ENCODE measurements at regions not wholly inside any gene's neighbourhood (a gene's known extent, or its start where the extent isn't known, plus 50 kb on each side); places are given as distances from the start of the nearest gene placed in this dataset.

- H2AFZ ChIP-seq (ENCODE audit: low read length) = peak overlapping the region; percentile 24
- peaks cover 55% of the 10 kb centered on the region for H3K4me1 ChIP-seq (ENCODE audit: insufficient read depth, low read length)
- H3K4me2 ChIP-seq (ENCODE audit: insufficient read depth, low read length) = no peak overlapping the region
- DNase-seq (ENCODE audit: insufficient read length, low spot score, missing footprints) = no peak
- no peak overlapping the region for H3K4me3 ChIP-seq (ENCODE audit: insufficient read depth, low read length)
- H3K79me2 ChIP-seq (ENCODE audit: insufficient read depth, low read length) = no peaks in the 10 kb centered on the region
- H3K27me3 ChIP-seq (ENCODE audit: insufficient read depth, low read length) = no peaks in the 10 kb centered on the region
- H3K9me3 ChIP-seq (ENCODE audit: low read depth, low read length) = no peaks in the 10 kb centered on the region
- H4K20me1 ChIP-seq (ENCODE audit: insufficient read depth, low read length) = no peaks in the 10 kb centered on the region
- H3K36me3 ChIP-seq (ENCODE audit: insufficient read depth, low read length) = no peaks in the 10 kb centered on the region
- no peak for TF ChIP-seq CTCF (IDR thresholded peaks at IDR 0.05; ENCODE audit: extremely low read depth, low read depth, low read length)
- H3K27ac ChIP-seq (ENCODE audit: low read depth, low read length) = peak overlapping the region; percentile 81
Observed at GRCh38 chr2:215749092-215749957, 264.0 kb downstream of the MREG start.

DNA sequence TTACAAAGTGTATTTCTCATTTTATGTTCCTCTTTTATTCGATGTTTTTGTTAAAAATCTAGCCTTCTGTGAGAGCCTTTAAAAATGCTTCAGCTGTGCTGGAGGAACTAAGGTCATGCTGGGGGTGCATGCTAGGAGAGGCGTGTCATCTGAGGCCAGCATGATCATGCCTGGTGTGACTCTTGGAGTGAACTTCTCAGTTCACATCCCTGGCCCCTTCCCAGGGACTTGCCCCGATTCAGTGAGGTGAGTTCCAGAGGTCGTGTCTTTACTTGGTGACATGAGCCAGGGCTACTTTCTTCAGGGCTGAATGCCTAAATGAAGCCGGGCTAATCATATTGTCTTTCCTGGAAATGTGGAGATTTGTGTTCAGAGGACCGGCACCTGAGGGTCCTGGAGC, 264.9 kb downstream of the MREG start:
- H3K79me2 ChIP-seq (ENCODE audit: insufficient read depth, low read length) = no peaks in the 10 kb centered on the region
- H3K9me3 ChIP-seq (ENCODE audit: low read depth, low read length) = no peaks in the 10 kb centered on the region
- H3K36me3 ChIP-seq (ENCODE audit: insufficient read depth, low read length) = no peaks in the 10 kb centered on the region
- DNase-seq (ENCODE audit: insufficient read length, low spot score, missing footprints) = no peak
- no peak for TF ChIP-seq CTCF (IDR thresholded peaks at IDR 0.05; ENCODE audit: extremely low read depth, low read depth, low read length)
- H3K27ac ChIP-seq (ENCODE audit: low read depth, low read length) = peak overlapping the region; percentile 81
- H3K4me1 ChIP-seq (ENCODE audit: insufficient read depth, low read length) = peaks cover 55% of the 10 kb centered on the region
- no peaks in the 10 kb centered on the region for H4K20me1 ChIP-seq (ENCODE audit: insufficient read depth, low read length)
- H3K4me2 ChIP-seq (ENCODE audit: insufficient read depth, low read length) = no peak overlapping the region
- H3K4me3 ChIP-seq (ENCODE audit: insufficient read depth, low read length) = no peak overlapping the region
- H2AFZ ChIP-seq (ENCODE audit: low read length) = no peak overlapping the region
- H3K27me3 ChIP-seq (ENCODE audit: insufficient read depth, low read length) = no peaks in the 10 kb centered on the region

- no peak for DNase-seq (ENCODE audit: insufficient read length, low spot score, missing footprints)
- Histone ChIP-seq H3K4me2 (ENCODE audit: insufficient read depth, low read length) (no peak overlapping the region), H3K27ac (ENCODE audit: low read depth, low read length) (peak overlapping the region; percentile 81), H3K4me3 (ENCODE audit: insufficient read depth, low read length) (no peak overlapping the region), H3K27me3 (ENCODE audit: insufficient read depth, low read length) (no peaks in the 10 kb centered on the region), H4K20me1 (ENCODE audit: insufficient read depth, low read length) (no peaks in the 10 kb centered on the region), H3K36me3 (ENCODE audit: insufficient read depth, low read length) (no peaks in the 10 kb centered on the region), H3K9me3 (ENCODE audit: low read depth, low read length) (no peaks in the 10 kb centered on the region), H2AFZ (ENCODE audit: low read length) (no peak overlapping the region), H3K79me2 (ENCODE audit: insufficient read depth, low read length) (no peaks in the 10 kb centered on the region), H3K4me1 (ENCODE audit: insufficient read depth, low read length) (peaks cover 60% of the 10 kb centered on the region)
- no peak for TF ChIP-seq CTCF (IDR thresholded peaks at IDR 0.05; ENCODE audit: extremely low read depth, low read depth, low read length)
Observed at GRCh38 chr2:215746887-215747615, 266.3 kb downstream of the MREG start.

Measured in osteoblast (primary cell).